ENCODE measurements at regions not wholly inside any gene's neighbourhood (a gene's known extent, or its start where the extent isn't known, plus 50 kb on each side); places are given as distances from the start of the nearest gene placed in this dataset.
"Not testable (repeated sequence)": the region's sequence is repeated elsewhere in the genome, so short reads cannot be mapped to it uniquely, and the experiment has no call there.

DNA sequence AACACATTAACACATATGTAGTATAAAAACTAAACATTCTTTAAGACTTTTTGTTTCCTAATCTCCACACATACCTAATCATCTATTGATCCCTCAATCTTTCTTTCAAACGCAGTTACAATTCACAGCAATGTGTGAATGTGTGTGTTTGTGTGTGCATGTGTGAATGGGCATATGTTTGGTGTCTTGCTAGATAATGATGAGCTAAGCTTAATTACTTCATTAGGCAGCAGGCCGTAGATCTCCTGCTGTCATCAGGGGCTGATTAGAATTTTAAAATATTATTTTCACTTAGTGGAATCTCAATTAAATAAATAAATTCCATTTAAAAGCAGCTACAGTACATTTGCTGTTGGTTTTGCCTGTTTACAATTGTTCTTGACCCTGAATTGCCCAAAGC lies 187.8 kb upstream of the LHX8 start:
- DNase-seq (ENCODE audit: low spot score): no peak

- DNase-seq (ENCODE audit: low spot score): not testable (repeated sequence)
Measured at GRCh38 chr1:74949348-74949747, 184.8 kb upstream of the LHX8 start.

- DNase-seq (ENCODE audit: low spot score): not testable (repeated sequence)
Measured at GRCh38 chr1:74951981-74952380, 182.2 kb upstream of the LHX8 start.

- no peak for DNase-seq (ENCODE audit: low spot score)
Measured at GRCh38 chr1:74952786-74953185, 181.4 kb upstream of the LHX8 start.

- DNase-seq (ENCODE audit: low spot score): no peak
Measured at GRCh38 chr1:74953622-74954021, 180.6 kb upstream of the LHX8 start.

DNA sequence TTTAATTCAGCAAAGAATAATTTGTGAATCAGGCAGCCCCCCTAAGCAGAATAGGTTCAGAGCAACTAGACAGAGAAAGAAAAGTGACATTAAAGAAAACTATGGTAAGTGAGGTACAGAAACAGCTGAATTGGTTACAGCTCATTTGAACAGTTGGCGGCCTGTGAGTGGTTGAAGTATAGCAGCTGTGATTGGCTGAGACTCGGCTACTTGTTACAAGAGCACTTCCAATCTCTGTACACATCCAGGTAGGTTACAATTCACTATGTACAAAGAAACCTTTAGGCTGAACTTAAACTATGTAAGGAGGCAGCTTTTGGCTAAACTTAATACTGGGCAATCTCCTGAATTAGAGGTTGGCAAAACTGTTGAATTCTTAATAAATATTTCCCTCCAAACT lies 171.1 kb upstream of the LHX8 start:
- DNase-seq (ENCODE audit: low spot score): no peak

- peak; percentile 9 for DNase-seq (ENCODE audit: low spot score)
Measured at GRCh38 chr1:74964508-74965102, 169.6 kb upstream of the LHX8 start.

- DNase-seq (ENCODE audit: low spot score): no peak
Measured at GRCh38 chr1:74969566-74970135, 164.5 kb upstream of the LHX8 start.

- peak; percentile 33 for DNase-seq (ENCODE audit: low spot score)
Measured at GRCh38 chr1:74971982-74972381, 162.2 kb upstream of the LHX8 start.

- DNase-seq (ENCODE audit: low spot score): no peak
Measured at GRCh38 chr1:74976491-74976890, 157.7 kb upstream of the LHX8 start.

DNA sequence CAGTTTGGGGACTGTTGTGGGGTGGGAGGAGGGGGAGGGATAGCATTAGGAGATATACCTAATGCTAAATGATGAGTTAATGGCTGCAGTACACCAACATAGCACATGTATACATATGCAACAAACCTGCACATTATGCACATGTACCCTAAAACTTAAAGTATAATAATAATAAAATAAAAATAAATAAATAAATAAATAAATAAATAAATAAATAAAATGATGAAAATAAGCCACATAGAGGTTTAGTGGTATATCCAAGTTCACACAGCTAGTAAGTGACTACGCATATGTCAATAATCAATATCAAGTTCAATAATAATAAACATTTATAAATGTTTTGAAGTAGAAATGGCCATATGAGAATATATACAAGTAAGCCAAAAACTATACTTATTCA lies 141.7 kb upstream of the LHX8 start:
- not testable (repeated sequence) for DNase-seq (ENCODE audit: low spot score)

GRCh38 chr1:74995821-74996220 lies 138.4 kb upstream of the LHX8 start:
- DNase-seq (ENCODE audit: low spot score): no peak

- DNase-seq (ENCODE audit: low spot score): no peak
Measured at GRCh38 chr1:75010547-75010946, 123.6 kb upstream of the LHX8 start.

- DNase-seq (ENCODE audit: low spot score): no peak
Measured at GRCh38 chr1:75014250-75014649, 119.9 kb upstream of the LHX8 start.

DNA sequence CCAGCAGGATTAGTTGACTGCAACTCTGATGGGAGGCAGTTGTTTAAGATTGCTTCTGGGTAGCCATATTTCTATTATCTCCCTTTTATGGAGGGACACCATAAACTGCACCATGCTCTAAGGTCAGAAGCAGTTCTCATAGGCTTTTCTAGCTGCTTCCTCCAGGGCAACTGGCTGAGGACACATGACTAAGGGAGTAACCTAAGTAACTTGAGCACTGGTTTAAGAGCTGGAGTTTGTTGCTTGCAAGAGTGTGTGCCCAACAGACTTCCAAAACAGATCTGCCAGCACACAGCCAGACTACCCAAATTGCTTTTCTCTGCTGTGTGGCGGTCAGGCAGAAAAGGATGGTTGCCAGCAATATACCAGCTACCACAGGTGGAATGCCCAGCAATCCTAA lies 111.2 kb upstream of the LHX8 start:
- no peak for DNase-seq (ENCODE audit: low spot score)

DNA sequence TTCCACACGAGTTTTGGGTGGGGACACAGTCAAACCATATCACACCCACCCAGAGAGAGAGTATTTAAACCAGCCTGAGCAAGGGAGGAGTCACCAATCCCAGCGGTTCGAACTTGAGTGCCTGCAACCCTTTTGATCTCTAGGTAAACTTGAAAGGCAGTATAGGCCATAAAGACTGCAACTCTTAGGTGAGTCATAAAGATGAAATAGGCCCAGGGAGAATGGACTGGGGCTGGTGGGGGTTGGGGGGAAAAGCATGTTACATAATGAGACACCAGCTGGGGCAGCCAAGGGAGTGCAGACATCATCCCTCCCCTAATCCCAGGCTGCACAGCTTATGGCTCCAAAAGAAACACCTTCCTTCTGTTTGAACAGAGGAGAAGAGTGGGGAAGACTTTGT lies 99.8 kb upstream of the LHX8 start:
- peak; percentile 81 for DNase-seq (ENCODE audit: low spot score)

- DNase-seq (ENCODE audit: low spot score): peak; percentile 38
Measured at GRCh38 chr1:75035536-75035935, 98.7 kb upstream of the LHX8 start.

DNA sequence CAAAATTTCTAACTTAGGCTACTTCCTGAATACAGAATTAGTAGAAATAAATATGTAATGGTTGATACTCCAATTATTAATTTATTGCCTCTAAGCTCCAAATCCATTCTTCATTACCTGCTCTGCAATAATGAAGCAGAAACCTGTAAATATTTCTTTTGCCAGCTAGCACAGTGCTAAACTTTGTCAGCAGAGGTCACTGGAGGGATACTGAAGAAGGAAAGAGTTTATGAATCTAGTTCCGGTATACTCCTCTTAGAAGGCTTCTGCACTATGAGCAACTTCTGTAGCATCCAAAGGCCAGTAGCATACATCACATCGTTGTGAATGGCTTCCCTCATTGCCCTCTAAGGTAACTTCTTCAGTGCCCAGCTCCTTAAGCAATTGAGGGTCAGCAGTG lies 81.0 kb upstream of the LHX8 start:
- DNase-seq (ENCODE audit: low spot score): peak; percentile 22

- DNase-seq (ENCODE audit: low spot score): no peak
Measured at GRCh38 chr1:75058424-75058823, 75.8 kb upstream of the LHX8 start.

GRCh38 chr1:75062111-75062510 lies 72.1 kb upstream of the LHX8 start:
- DNase-seq (ENCODE audit: low spot score): no peak

DNA sequence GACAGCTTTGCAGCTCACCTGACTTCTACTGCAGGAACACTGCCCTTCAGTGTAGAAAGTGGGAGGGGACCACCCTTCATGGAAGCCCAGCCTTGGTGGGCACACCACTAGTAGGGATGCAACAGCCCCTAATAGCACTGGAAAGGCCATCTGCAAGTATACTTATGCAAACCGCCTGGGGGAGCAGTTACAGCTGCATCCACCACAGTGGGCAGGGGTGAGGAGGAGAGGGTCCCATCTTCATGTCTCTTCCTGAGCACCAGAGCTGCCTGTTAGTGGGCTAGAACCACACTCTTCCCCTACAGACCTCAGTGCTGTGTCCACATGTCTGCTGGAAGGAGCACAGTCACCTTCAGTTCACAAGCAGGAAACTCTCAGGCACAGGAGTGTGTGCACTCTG lies 66.2 kb upstream of the LHX8 start:
- no peak for DNase-seq (ENCODE audit: low spot score)

GRCh38 chr1:75074831-75075395 lies 59.3 kb upstream of the LHX8 start:
- DNase-seq (ENCODE audit: low spot score): no peak

DNA sequence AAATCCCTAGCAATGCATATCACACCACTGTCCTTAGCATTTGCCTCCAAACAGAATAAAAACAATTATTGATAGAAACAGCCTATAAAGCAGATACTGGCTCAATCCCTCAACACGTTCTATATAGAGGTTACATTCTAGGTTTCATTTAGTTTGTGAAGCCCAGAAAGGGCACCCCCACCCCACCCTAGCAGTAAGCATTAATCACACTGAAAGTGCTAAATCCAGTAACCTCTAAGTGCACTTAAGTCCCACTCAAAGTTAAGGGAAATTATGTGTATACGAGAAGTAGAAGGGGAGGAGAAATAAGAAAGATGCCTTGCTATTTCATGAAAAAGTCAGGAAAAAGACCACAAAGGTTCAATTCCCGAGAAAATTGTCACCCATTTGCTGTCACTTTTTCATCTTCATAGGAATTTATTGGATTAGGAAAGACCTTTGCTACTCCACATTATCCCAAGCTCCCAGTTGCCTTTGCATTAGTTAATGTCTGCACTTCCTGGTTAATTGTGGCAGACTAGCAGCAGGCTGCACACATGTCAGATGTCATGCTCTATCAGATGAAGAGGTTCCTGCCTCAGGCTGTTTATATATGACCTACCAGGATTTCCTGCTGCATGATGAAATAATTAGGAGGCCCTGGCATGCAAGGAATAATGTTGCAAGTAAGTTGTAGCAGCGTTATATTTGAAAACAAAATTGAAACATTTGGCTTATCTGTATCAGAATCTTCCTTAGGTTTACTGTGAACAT lies 54.5 kb upstream of the LHX8 start:
- DNase-seq (ENCODE audit: low spot score): no peak
